BE2C (cell line): ENCODE measurements at regions not wholly inside any gene's neighbourhood (a gene's known extent, or its start where the extent isn't known, plus 50 kb on each side); places are given as distances from the start of the nearest gene placed in this dataset.
"Not testable (repeated sequence)": the region's sequence is repeated elsewhere in the genome, so short reads cannot be mapped to it uniquely, and the experiment has no call there.

ENCODE experiments used
- DNase-seq: peaks from one replicate; pipeline ENCODE4 v3.0.0-alpha.2; 2020
- H3K27me3 ChIP-seq: fragments of 250-450 bp; sonication (Bioruptor Pico); 2 replicates; pipeline ENCODE4 v1.5.1; 2020; ENCODE audit warnings: mild to moderate bottlenecking
- H3K36me3 ChIP-seq: fragments of 250-450 bp; sonication (Bioruptor Pico); 2 replicates; pipeline ENCODE4 v1.5.1; 2020; ENCODE audit warnings: mild to moderate bottlenecking
- H3K4me1 ChIP-seq: fragments of 250-450 bp; sonication (Bioruptor Pico); 2 replicates; pipeline ENCODE4 v1.5.1; 2020
- H3K4me3 ChIP-seq: 2 replicates; pipeline ENCODE4 v1.5.1; 2011; ENCODE audit warnings: low read depth, low read length
- H3K9me3 ChIP-seq: fragments of 250-450 bp; sonication (Bioruptor Pico); 2 replicates; pipeline ENCODE4 v1.5.1; 2020
- CTCF ChIP-seq: IDR thresholded peaks from 2 replicates; pipeline ENCODE4 v1.5.1; 2012; ENCODE audit warnings: mild to moderate bottlenecking, low read depth, low read length

GRCh38 chr1:219717536-219717935, 104.6 kb upstream of the ZC3H11B start:
- DNase-seq = no peak
- H3K9me3 ChIP-seq = no peaks in the 10 kb centered on the region
- peaks cover 12% of the 10 kb centered on the region for H3K4me1 ChIP-seq
- H3K4me3 ChIP-seq = no peak overlapping the region
- H3K36me3 ChIP-seq = no peaks in the 10 kb centered on the region
- no peak for TF ChIP-seq CTCF
- no peaks in the 10 kb centered on the region for H3K27me3 ChIP-seq

- Histone ChIP-seq H3K4me1 (peaks cover 12% of the 10 kb centered on the region), H3K4me3 (no peak overlapping the region), H3K27me3 (no peaks in the 10 kb centered on the region), H3K9me3 (no peaks in the 10 kb centered on the region), H3K36me3 (no peaks in the 10 kb centered on the region)
- TF ChIP-seq CTCF = no peak
- DNase-seq = no peak
Measured at GRCh38 chr1:219716611-219717114, 103.8 kb upstream of the ZC3H11B start.

- DNase-seq = no peak
- Histone ChIP-seq H3K4me1 (peaks cover 12% of the 10 kb centered on the region), H3K4me3 (no peak overlapping the region), H3K36me3 (no peaks in the 10 kb centered on the region), H3K27me3 (no peaks in the 10 kb centered on the region), H3K9me3 (no peaks in the 10 kb centered on the region)
- no peak for TF ChIP-seq CTCF
Measured at GRCh38 chr1:219713981-219714381, 101.1 kb upstream of the ZC3H11B start.

- H3K9me3 ChIP-seq = no peaks in the 10 kb centered on the region
- peaks cover 12% of the 10 kb centered on the region for H3K4me1 ChIP-seq
- no peak overlapping the region for H3K4me3 ChIP-seq
- no peaks in the 10 kb centered on the region for H3K36me3 ChIP-seq
- no peak for DNase-seq
- no peak for TF ChIP-seq CTCF
- H3K27me3 ChIP-seq = no peaks in the 10 kb centered on the region
Measured at GRCh38 chr1:219712506-219712905, 99.6 kb upstream of the ZC3H11B start.

GRCh38 chr1:219710529-219711194, 97.8 kb upstream of the ZC3H11B start:
- Histone ChIP-seq H3K4me1 (peaks cover 9% of the 10 kb centered on the region), H3K36me3 (no peaks in the 10 kb centered on the region), H3K9me3 (no peaks in the 10 kb centered on the region), H3K27me3 (no peaks in the 10 kb centered on the region), H3K4me3 (no peak overlapping the region)
- no peak for DNase-seq
- no peak for TF ChIP-seq CTCF

GRCh38 chr1:219708919-219709543, 96.1 kb upstream of the ZC3H11B start:
- TF ChIP-seq CTCF = no peak
- Histone ChIP-seq H3K27me3 (no peaks in the 10 kb centered on the region), H3K4me3 (no peak overlapping the region), H3K36me3 (no peaks in the 10 kb centered on the region), H3K9me3 (no peaks in the 10 kb centered on the region), H3K4me1 (peaks cover 4% of the 10 kb centered on the region; the same call in 1 of the 2 replicates)
- DNase-seq = no peak

- H3K36me3 ChIP-seq, H3K4me3 ChIP-seq, H3K4me1 ChIP-seq, H3K9me3 ChIP-seq, DNase-seq, H3K27me3 ChIP-seq: not testable (repeated sequence)
Measured at GRCh38 chr1:219707885-219708284, 95.0 kb upstream of the ZC3H11B start.

GRCh38 chr1:219704331-219704730, 91.4 kb upstream of the ZC3H11B start:
- not testable (repeated sequence) for H3K27me3 ChIP-seq, H3K4me3 ChIP-seq, DNase-seq, H3K9me3 ChIP-seq, H3K36me3 ChIP-seq
- peaks cover 20% of the 10 kb centered on the region for H3K4me1 ChIP-seq
